ELR (cell line): ENCODE measurements at regions not wholly inside any gene's neighbourhood (a gene's known extent, or its start where the extent isn't known, plus 50 kb on each side); places are given as distances from the start of the nearest gene placed in this dataset.

Experiments used
- DNase-seq: peaks from one replicate; pipeline ENCODE4 v3.0.0-alpha.2; 2015; ENCODE audit warnings: low read depth

DNA sequence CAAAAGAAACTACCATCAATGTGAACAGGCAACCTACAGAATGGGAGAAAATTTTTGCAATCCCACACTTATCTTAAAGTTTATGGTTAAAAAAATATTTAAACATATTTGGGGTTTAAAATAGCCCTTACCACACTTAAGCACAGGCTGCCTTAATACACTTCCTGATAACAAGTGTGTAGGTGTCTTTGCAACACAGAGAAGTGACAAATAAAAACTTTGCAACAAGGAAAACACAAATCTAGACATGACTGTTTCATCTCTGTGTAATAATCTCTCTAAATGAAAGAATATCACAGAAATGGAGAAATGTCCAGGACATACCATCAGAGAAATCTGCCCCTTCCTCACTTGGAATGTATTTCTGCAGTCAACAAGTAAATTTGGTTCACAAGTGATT, 464.1 kb upstream of the ARHGEF26 start:
- no peak for DNase-seq

DNA sequence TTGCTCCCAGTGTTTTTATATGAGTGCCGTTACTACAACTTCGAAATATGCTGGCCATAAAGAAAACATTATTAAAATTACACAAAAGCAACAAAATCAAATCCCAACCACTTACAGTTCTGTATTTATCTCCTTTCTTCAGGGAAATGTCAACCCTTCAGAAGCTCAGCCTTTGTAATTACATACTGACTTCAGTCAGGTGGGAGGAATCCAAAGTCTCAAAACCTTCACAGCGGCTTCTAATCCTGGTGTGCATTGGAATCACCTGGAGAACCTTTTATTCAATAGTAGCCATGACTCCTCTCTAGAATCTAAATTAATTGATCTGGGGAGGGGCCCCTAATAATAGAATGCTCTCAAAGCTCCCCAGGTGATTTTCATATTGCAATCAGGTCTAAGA, 463.7 kb upstream of the ARHGEF26 start:
- DNase-seq = no peak

DNA sequence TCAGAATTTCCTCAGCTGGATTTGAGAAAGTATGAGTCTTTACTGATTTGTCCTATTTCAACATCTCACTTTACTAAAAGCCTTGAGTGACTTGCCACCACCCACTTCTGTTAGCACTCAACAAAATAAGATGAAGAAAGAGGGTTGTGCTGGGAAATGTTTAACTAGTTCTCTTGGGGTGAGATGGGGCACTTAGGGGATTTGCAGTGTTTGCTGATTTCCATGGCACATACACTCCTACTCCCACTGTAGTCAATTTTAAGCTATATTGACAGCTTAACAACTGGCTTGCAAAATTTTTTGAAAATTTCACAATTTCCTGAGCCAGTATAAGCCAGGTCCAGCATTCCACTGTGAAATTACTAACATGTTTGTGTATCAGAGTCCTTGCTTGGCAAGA, 463.1 kb upstream of the ARHGEF26 start:
- no peak for DNase-seq

DNA sequence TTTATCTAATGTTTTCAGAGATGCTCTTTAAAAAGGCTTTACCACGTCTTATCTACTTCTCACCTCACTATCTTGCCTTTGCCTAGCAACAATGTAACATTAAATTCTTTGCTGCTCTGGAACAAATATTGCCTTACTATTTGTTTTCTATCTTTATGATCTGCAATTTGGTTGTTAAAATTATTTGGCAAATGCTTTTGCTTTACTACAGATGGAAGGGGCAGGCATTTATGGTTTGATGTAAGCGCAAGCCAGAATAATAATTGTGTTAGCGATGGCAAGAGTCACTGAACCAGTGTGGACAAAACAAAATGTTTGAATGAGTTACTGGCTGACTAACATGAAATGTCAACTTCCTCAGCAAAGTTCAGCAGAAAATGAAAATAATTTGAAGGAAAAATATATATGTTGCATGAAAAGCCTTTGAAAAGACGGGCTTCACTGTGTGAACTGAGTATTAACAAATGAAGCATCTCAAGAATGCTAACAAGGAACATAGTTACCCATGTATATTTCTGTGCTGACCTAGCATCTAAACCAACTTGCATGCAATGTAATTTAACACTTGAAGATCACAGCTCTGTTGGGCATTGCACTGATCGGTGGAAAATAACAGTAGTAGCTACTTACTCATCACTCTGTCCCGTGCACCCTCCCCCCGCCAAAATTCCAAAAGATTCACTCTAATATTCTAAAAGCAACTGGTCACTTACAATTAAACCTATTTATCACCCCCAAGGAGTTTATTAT, 454.0 kb upstream of the ARHGEF26 start:
- DNase-seq = no peak

DNA sequence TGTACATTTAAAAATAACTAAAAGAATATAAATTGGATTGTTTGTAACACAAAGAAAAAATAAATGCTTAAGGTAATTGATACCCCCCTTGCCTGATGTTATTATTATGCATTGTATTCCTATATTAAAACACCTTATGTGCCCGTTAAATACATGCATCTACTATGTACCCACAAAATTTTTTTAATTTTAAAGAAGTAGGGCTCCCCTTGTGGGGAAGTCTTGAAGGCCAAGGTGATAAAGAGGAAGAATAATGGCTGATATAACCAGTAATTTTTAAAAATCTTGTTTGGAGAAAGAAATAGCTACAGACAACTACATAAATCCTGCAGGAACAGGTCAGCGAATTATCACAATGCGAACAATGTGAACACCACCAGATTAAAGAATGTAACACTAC, 451.7 kb upstream of the ARHGEF26 start:
- DNase-seq = no peak

DNA sequence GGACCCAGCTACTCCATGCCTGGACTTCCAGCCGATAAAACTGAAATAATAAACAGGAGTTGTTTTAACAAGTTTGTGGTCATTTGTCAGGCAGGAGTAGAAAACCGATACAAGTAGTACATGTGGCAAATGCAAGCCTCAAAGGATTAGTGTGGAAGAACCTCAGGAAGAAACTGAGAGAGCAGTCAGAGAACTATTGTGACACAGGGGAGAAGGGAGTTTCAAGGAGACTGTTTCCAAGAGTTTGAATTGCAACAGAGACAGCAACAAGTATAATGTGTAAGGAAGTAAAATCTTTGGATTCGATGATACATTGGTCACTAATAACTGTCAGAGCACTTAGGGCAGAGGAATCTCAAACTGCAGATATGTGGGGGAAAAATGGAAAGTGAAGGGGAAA, 450.6 kb upstream of the ARHGEF26 start:
- no peak for DNase-seq

DNA sequence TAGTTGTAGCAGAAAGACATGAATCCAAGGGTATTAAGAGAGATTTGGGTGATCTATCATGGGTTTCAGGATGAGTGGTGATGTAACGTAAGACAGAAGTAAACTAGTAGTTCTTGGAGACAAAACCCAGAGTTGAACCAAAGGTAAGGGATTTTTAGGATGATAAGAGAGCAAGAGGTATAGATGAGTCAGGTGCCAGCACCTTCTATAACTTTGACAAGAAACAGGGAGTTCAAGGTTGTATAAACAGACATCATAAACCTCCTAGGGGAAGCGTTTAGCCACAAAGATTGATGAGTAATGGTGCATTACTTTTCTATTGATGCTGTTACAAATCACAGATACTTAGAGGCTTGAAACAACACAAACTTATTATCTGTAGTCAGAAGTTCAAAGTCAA, 447.3 kb upstream of the ARHGEF26 start:
- no peak for DNase-seq

DNA sequence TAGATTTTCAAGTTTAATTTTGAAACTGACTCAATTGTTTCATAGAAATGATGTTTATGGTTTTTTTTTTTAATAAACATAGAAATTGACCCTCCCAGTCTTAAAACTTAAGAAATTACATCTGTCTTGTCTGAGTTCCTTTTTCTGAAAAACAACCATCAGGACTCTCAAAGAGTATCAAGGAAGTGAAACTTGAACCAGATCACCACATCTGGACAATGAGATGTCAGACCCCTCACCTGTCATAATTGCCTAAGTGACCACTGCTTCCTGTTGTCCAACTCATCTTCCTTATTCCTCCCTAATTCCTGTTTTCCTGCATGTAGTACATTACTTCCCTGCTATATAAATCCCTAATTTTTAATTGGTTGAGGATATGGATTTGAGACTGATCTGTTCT, 441.5 kb upstream of the ARHGEF26 start:
- no peak for DNase-seq

DNA sequence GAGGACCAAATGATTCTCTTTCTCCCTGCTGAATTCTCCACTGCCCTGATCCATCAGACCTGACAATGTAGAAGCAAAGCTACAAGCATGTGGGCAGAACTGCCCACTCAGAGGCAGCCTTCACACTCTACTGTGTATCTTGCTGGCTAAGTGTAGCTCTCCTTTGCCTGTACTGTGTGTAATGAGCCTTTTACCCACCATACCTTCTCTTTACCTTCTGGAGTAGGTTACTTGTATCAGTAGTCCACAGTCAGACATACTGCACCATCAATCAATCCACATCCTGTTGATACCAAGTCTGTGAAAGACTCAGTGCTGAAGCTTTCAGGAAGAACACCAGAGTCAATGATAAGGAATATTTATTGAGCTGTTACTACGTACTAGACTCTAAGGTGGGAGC, 440.7 kb upstream of the ARHGEF26 start:
- no peak for DNase-seq

DNA sequence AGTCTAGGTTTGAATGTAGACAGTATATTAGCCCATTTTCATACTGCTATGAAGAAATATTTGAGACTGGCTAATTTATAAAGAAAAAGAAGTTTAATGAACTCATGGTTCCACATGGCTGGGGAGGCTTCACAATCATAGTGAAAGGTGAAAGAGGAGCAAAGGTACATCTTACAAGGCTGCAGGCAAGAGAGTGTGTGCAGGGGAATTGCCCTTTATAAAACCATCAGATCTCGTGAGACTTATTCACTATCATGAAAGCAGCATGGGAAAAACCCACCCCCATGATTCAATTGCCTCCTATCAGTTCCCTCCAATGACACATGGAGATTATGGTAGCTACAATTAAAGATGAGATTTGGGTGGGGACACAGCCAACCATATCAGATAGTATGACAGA, 440.1 kb upstream of the ARHGEF26 start:
- DNase-seq = no peak

DNA sequence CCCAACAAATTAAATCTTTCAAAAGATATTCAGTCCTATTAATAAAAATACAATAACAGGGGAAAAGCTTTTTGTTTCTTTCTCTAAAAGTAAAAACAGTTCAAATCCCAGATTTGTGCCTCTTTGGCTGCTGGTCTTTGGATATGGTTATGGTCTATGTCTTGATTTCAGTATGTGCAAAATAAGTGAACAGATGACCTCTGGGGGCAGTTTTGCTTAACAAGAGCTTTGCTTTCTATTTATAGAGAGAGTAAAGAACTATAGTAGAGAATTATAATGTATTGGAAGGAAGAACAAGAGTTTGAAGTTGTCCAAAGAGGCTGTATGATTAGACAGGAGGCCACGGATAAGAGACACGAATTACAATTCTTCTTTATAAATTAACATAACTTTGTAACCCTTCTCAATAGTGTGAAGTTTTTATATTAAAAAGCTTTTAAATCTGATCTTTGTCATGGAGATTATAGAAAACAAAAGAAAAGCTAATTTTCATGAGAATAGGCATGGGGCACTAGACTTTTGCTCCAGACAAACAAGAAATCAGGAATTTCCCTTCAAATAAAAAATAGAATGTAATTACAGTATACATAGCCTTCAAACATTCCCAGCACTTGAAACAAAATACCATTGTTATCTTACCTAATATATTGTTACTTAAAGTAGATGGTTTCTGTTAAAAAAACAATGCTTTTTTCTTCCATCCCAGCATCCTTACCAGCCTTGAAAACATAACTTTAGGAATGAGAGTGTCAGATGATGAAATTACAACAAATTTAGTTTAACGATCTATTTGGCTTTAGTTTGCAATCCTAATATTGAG, 432.7 kb upstream of the ARHGEF26 start:
- DNase-seq = no peak

DNA sequence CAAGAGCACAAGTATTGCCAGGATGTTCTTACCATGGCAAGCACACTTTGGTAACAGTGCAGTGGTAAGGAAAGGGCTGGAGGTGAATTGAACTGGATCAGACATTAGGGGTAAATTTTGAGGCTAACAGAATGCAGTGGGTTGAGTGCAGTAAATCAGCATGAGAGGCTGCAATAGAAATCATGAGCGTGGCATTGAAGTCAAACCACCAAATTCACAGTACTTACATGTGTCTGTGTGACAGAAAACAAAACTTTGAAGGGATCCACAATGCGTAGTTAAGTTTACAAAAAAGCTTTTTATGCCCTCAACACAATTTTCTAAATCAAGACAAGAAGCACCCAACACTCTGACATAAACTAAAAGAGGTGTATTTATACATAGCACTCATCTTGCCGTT, 428.0 kb upstream of the ARHGEF26 start:
- no peak for DNase-seq

DNA sequence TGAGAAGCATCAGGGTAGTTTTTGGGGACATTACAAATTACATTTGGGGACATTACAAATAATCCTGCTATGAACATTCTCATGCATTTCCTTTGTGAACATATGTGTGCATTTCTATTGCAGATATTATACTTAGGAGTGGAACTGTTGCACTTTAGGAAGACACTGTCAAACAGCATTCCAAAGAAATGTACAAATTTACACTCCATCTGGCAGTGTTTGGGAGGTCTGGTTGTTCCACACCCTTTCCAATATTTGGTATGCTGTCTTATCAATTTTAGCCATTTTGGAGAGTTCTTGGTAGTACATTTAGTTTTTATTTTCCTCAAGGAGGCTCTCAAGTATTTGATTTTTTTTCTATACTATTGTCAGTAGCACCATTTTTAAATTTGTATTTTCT, 419.1 kb upstream of the ARHGEF26 start:
- no peak for DNase-seq

DNA sequence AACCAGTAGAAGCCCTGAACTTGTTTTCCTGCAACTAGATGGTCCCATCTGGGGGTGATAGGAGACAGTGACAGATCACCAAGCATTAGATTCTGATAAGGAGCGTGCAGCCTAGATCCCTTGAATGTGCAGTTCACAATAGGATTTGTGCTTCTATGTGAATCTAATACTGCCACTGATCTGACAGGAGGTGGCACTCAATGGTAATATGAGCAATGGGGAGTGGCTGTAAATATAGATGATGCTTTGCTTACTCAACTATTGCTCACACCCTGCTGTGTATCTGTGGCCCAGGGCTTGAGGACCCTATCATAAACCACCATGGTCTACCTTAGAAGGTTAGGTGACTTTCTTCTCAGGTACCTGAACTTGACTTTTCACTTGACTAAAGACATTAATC, 417.1 kb upstream of the ARHGEF26 start:
- peak; percentile 3 for DNase-seq

DNA sequence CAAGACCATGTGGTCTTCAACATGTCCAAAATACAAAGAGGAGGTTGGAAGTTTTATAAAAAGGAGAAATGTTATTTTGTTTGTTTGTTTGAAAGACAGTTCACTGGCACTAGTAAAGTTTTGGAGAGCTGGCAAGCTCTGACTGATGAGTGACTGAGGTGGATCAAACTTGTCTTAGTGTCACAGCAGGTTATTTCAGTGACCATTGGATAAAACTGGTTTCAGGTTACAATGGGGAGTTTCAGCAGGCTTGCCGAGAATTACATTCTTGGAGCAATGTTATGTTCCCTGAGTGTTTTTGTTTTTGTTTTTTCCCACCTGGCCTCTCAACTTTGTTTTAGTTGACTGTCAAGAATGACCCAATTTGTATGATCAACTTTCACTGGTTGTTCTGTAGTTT, 414.5 kb upstream of the ARHGEF26 start:
- DNase-seq = no peak

DNA sequence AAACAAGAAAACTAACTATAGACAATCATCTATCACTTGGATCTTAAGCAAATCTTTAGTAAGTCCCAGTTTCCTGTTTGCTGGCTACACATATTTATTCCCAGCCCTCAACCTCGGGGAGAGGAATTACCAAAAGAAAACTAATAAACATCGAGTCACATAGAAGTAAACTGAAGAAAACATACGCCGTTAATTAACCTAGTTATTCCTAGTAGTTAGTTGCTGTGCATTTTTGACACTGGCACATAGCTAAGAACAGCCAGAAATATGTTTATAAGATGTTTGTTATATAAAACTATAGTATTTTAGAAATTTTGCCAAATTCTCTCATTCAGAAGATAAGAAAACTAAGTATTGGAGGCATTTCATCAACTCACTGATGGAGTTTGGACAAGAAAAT, 407.2 kb upstream of the ARHGEF26 start:
- DNase-seq = no peak

DNA sequence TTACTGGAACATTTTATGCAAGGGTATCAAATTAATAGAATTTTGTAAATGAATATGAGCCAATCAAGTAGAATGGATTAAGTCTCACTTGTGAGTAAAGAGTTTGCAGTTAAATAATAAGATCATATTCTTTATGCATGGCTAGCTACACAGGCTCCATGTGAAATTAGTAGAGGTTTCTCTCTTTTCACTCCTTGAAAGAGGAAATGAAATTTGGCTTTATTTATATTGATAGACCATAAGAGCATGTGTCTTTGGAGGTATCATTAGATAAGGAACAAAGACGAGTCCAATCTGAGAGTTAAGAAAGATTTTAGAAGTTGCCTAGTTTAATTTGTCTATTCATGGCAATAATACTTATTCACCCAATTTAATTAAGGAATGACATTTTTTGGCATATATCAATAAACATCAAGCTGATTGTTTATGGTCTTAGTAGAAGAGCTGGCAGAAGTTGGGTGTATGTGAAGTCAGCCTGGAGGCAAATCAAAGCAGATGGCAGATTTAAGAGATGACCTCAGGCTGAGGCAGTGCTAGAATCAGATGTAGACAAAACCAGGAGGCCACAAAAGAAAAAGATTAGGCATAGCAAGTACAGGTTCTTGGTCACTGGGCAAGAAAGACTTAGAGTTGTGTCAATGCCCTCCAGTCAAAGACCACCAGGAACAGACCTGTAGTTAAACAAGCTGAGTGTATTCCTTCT, 406.5 kb upstream of the ARHGEF26 start:
- DNase-seq = no peak

DNA sequence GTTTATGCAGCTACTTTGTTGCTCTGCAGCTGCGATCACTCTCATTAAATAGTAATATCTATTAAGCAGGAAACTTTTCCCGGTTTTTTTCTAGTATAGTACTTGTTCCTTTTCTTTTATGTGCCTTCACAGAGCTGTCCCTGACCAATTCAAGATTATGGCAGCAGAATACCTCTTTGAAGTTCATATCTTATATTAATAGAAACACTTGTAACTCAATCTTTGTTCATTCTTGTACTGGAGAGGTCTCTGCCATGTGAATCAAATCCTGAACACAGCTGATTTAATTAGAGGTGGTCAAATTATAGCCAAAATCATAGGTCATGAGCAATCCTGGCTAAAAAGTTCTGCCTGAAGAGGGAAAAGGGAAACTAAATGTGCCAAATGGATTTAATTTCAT, 399.0 kb upstream of the ARHGEF26 start:
- DNase-seq = no peak

DNA sequence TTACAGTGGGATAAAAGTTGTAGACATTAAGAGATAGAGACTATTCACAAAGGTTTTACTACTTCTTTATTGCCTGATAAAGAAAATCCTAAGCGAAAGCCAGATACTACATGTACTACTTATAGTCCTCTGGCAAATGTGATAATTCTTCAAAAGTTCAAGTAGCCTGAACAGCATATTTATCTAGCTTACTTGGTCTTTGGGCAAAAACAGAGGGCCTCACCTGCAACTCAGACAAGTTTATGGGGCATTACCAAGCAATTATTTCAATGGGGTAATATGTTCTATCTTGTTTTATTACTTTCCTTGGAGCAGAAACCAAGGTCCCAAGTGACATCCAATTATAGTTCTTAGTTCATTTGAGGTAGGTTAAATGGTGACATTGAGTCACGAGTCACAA, 390.1 kb upstream of the ARHGEF26 start:
- no peak for DNase-seq

DNA sequence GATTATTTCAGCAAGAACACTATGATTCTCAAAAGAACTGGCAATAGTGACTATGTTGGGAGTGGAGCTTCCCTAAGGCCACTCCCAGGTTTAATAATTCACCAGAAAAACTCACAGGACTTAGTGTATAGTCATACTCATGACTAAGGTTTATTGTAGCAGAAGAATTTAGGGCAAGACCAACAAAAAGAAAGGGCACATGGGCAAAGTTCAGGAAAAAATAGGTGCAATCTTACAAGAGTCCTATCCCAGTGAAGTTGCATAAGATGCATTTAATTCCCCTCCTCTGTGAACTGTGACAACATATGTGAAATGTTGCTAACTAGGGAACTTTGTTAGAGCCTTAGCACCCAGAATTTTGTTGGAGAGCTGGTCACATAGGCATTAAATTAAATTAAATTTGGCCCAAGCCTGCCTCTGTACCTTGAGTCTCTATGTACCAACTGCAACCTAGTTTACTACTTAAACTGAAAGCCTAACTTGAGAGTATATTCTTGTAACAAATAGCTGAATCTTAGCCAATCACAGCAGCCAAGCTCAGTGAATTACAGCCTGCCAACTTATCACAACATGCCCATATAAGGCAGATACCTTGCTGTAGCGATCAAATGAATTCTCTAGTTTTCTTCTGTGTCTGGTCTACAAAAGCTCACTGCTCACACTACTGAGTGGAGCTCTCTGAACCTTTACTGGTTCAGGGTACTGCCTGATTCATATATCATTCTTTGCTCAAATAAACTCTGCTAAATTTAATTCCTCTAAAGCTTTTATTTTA, 386.2 kb upstream of the ARHGEF26 start:
- DNase-seq = peak; percentile 32

DNA sequence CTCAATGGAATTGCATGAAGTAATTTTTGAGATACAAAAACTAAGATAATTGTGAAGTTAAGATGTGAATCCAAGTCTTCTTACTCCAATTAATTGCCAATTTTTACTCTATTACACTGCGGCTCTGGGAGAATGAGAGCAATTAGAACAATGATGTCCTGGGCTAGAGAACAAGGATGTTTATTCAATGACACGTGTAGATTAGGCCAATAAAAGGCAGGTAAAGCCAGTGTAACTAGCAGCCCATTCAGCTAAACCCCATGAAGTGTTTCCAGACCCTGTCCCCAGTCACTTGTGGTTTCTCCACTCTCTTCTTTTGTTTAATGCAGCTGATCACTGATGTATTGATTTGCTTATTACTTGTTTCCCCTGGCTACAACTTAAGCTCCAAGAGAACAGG, 381.1 kb upstream of the ARHGEF26 start:
- DNase-seq = no peak

DNA sequence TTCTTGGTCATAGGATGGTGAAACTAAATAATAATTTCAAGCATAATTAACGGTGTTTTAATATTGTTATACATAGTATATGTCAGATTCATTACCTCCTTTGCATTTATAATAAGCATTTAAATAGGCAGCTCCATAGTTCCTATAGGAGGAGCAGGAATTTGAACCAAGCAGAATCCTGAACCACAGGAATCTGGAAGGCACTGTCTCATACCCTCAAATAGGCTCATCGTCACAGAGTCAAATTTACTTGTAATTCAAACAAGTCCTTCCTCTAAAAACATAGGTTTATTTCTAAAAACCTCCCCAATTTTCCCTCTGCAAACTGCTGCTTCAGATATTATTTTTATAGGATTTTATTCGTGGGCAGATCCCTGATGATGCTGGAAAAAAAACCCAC, 376.3 kb upstream of the ARHGEF26 start:
- peak; percentile 22 for DNase-seq
